Trophoblast cell (in vitro differentiated cells and primary cell): ENCODE measurements at regions not wholly inside any gene's neighbourhood (a gene's known extent, or its start where the extent isn't known, plus 50 kb on each side); places are given as distances from the start of the nearest gene placed in this dataset.
"Not testable (repeated sequence)": the region's sequence is repeated elsewhere in the genome, so short reads cannot be mapped to it uniquely, and the experiment has no call there.

ENCODE experiments used
- DNase-seq, 2 donors: peaks; one replicate each; pipeline ENCODE4 v3.0.0-alpha.2; 2016
- H2AFZ ChIP-seq: 2 replicates; pipeline ENCODE4 v1.6.1; 2013; ENCODE audit warnings: low read length, moderate library complexity, mild to moderate bottlenecking; ENCODE audit not compliant: insufficient read depth, poor library complexity
- H2AK5ac ChIP-seq: 2 replicates; pipeline ENCODE4 v1.6.1; 2013; ENCODE audit warnings: mild to moderate bottlenecking, low read length
- H2BK120ac ChIP-seq: 2 replicates; pipeline ENCODE4 v1.6.1; 2013; ENCODE audit warnings: low read length, mild to moderate bottlenecking, moderate library complexity; ENCODE audit not compliant: insufficient read depth, poor library complexity
- H2BK12ac ChIP-seq: 2 replicates; pipeline ENCODE4 v1.6.1; 2013; ENCODE audit warnings: mild to moderate bottlenecking, low read length, moderate library complexity
- H2BK5ac ChIP-seq: 2 replicates; pipeline ENCODE4 v1.6.1; 2013; ENCODE audit warnings: low read length, low read depth, moderate library complexity, mild to moderate bottlenecking; ENCODE audit not compliant: poor library complexity
- H3K14ac ChIP-seq: 2 replicates; pipeline ENCODE4 v1.6.1; 2013; ENCODE audit warnings: mild to moderate bottlenecking, low read length
- H3K18ac ChIP-seq: 2 replicates; pipeline ENCODE4 v1.6.1; 2013; ENCODE audit warnings: mild to moderate bottlenecking, low read length
- H3K23ac ChIP-seq: 2 replicates; pipeline ENCODE4 v1.6.1; 2013; ENCODE audit warnings: low read length
- H3K27ac ChIP-seq: 2 replicates; pipeline ENCODE4 v1.5.1; 2013; ENCODE audit warnings: low read depth, mild to moderate bottlenecking, inconsistent platforms, low read length, moderate library complexity
- H3K27me3 ChIP-seq: 2 replicates; pipeline ENCODE4 v1.6.1; 2013; ENCODE audit warnings: inconsistent platforms, mild to moderate bottlenecking, low read length, moderate library complexity; ENCODE audit not compliant: insufficient read depth
- H3K36me3 ChIP-seq, 2 experiments: 1 replicate in 1 of 2; 2 replicates in 1 of 2; pipeline ENCODE4 v1.6.1; 2013; ENCODE audit warnings: low read length in 2 of 2, mild to moderate bottlenecking in 2 of 2, moderate library complexity in 1 of 2; ENCODE audit not compliant: insufficient read depth in 2 of 2, control insufficient read depth in 1 of 2
- H3K4ac ChIP-seq: 2 replicates; pipeline ENCODE4 v1.6.1; 2013; ENCODE audit warnings: low read depth, mild to moderate bottlenecking, low read length, moderate library complexity
- H3K4me1 ChIP-seq, 2 experiments: 1 replicate in 1 of 2; 2 replicates in 1 of 2; pipeline ENCODE4 v1.6.1; 2013; ENCODE audit warnings: low read length in 2 of 2, mild to moderate bottlenecking in 2 of 2, moderate library complexity in 1 of 2; ENCODE audit not compliant: insufficient read depth in 2 of 2, control insufficient read depth in 1 of 2
- H3K4me2 ChIP-seq: 2 replicates; pipeline ENCODE4 v1.6.1; 2013; ENCODE audit warnings: inconsistent platforms, mild to moderate bottlenecking, low read length, moderate library complexity
- H3K4me3 ChIP-seq: 2 replicates; pipeline ENCODE4 v1.5.1; 2013; ENCODE audit warnings: mild to moderate bottlenecking, low read depth, low read length, inconsistent platforms
- H3K79me1 ChIP-seq: one replicate; pipeline ENCODE4 v1.6.1; 2013; ENCODE audit warnings: low read length
- H3K79me2 ChIP-seq: 2 replicates; pipeline ENCODE4 v1.6.1; 2013; ENCODE audit warnings: low read length, mild to moderate bottlenecking; ENCODE audit not compliant: control insufficient read depth, insufficient read depth, poor library complexity
- H3K9ac ChIP-seq: 2 replicates; pipeline ENCODE4 v1.6.1; 2013; ENCODE audit warnings: mild to moderate bottlenecking, low read length
- H3K9me3 ChIP-seq: 2 replicates; pipeline ENCODE4 v1.6.1; 2013; ENCODE audit warnings: low read depth, mild to moderate bottlenecking, control low read depth, inconsistent platforms, low read length; ENCODE audit not compliant: insufficient read depth
- H4K12ac ChIP-seq: 2 replicates; pipeline ENCODE4 v1.6.1; 2013; ENCODE audit warnings: low read depth, mild to moderate bottlenecking, low read length, moderate library complexity
- H4K8ac ChIP-seq: 2 replicates; pipeline ENCODE4 v1.6.1; 2013; ENCODE audit warnings: low read depth, mild to moderate bottlenecking, low read length, moderate library complexity
- H4K91ac ChIP-seq: one replicate; pipeline ENCODE4 v1.6.1; 2013; ENCODE audit warnings: low read depth, mild to moderate bottlenecking, low read length, moderate library complexity
- WGBS: extraction: QIAGEN DNeasy Blood & Tissue Kit; methylation state at CpG from one replicate; pipeline ENCODE4 v1.1.7; 2013; ENCODE audit warnings: missing lambda C conversion rate; ENCODE audit not compliant: insufficient read length, insufficient coverage; ENCODE audit errors: extremely low coverage; 5-methylcytosine and 5-hydroxymethylcytosine counted together

DNA sequence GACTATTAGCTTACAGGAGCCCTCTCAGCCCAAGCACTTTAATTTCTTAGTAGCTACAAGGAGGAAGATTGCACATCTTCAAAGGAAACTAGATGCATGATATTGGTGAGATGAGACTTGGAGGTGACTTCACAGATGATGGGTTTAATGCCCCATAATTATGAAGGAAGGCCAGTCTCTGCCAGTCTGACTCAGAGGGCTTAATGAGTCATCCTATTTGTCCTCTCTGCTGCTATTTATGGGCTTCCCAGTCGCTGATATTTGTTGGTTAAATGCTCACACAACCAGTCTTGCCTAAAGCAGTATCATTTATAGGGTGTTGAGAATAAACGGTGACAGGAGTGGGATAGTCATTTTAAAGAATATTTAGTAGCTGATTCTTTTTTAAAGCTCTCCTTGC is 187.0 kb downstream of the TP53TG3F start:
- H3K14ac ChIP-seq, H4K91ac ChIP-seq, H3K79me2 ChIP-seq, DNase-seq, H3K9ac ChIP-seq, H2BK12ac ChIP-seq, H4K8ac ChIP-seq, H3K27ac ChIP-seq, H3K4ac ChIP-seq, H3K4me3 ChIP-seq, H3K4me1 ChIP-seq, H2AK5ac ChIP-seq, H2BK5ac ChIP-seq, H4K12ac ChIP-seq, H3K18ac ChIP-seq, H3K36me3 ChIP-seq, H3K23ac ChIP-seq, H3K27me3 ChIP-seq, H3K4me2 ChIP-seq, H2BK120ac ChIP-seq, H3K79me1 ChIP-seq, H3K9me3 ChIP-seq, H2AFZ ChIP-seq: not testable (repeated sequence)
- WGBS: no CpG with 5 or more reads among the region's 2 CpGs

GRCh38 chr16:33655756-33656155 is 196.3 kb downstream of the TP53TG3F start:
- H3K27me3 ChIP-seq, H2BK5ac ChIP-seq, H2BK120ac ChIP-seq, H3K4me1 ChIP-seq, H3K4me3 ChIP-seq, H3K18ac ChIP-seq, H3K4ac ChIP-seq, H4K8ac ChIP-seq, DNase-seq, H3K79me2 ChIP-seq, H4K91ac ChIP-seq, H3K79me1 ChIP-seq, H2AFZ ChIP-seq, H3K4me2 ChIP-seq, H3K36me3 ChIP-seq, H2AK5ac ChIP-seq, H3K14ac ChIP-seq, H3K9me3 ChIP-seq, H3K9ac ChIP-seq, H3K27ac ChIP-seq, H3K23ac ChIP-seq, H2BK12ac ChIP-seq, H4K12ac ChIP-seq: not testable (repeated sequence)
- WGBS: no CpG with 5 or more reads among the region's 9 CpGs

GRCh38 chr16:33656394-33656793 is 197.0 kb downstream of the TP53TG3F start:
- H3K14ac ChIP-seq, H3K4ac ChIP-seq, H3K23ac ChIP-seq, H2AFZ ChIP-seq, H2BK12ac ChIP-seq, H4K91ac ChIP-seq, H4K8ac ChIP-seq, H3K79me1 ChIP-seq, H3K27ac ChIP-seq, H3K79me2 ChIP-seq, DNase-seq, H2AK5ac ChIP-seq, H3K27me3 ChIP-seq, H3K4me2 ChIP-seq, H2BK120ac ChIP-seq, H3K18ac ChIP-seq, H2BK5ac ChIP-seq, H3K36me3 ChIP-seq, H3K4me1 ChIP-seq, H3K4me3 ChIP-seq, H3K9me3 ChIP-seq, H3K9ac ChIP-seq, H4K12ac ChIP-seq: not testable (repeated sequence)
- no CpG with 5 or more reads among the region's 10 CpGs for WGBS

GRCh38 chr16:33657717-33658116 is 198.3 kb downstream of the TP53TG3F start:
- H3K18ac ChIP-seq, H2AFZ ChIP-seq, H3K9me3 ChIP-seq, H4K12ac ChIP-seq, H3K27me3 ChIP-seq, H3K4me3 ChIP-seq, H2BK12ac ChIP-seq, H3K14ac ChIP-seq, H3K4ac ChIP-seq, H3K4me1 ChIP-seq, H3K79me1 ChIP-seq, H3K79me2 ChIP-seq, DNase-seq, H3K27ac ChIP-seq, H4K91ac ChIP-seq, H3K23ac ChIP-seq, H2AK5ac ChIP-seq, H4K8ac ChIP-seq, H2BK5ac ChIP-seq, H3K4me2 ChIP-seq, H2BK120ac ChIP-seq, H3K9ac ChIP-seq, H3K36me3 ChIP-seq: not testable (repeated sequence)
- no CpG with 5 or more reads among the region's 3 CpGs for WGBS
